ENCODE measurements at regions not wholly inside any gene's neighbourhood (a gene's known extent, or its start where the extent isn't known, plus 50 kb on each side); places are given as distances from the start of the nearest gene placed in this dataset.
"Not testable (repeated sequence)": the region's sequence is repeated elsewhere in the genome, so short reads cannot be mapped to it uniquely, and the experiment has no call there.

GRCh38 chr3:132135628-132136333 lies 101.0 kb upstream of the CPNE4 start:
- Histone ChIP-seq H3K27ac (no peak overlapping the region), H3K9me3 (no peaks in the 10 kb centered on the region), H3K4me3 (no peak overlapping the region), H3K36me3 (no peaks in the 10 kb centered on the region), H3K27me3 (no peaks in the 10 kb centered on the region), H3K4me1 (no peaks in the 10 kb centered on the region)
- intact Hi-C loops (cut with DNase I): no loop called here
- no peak for DNase-seq (ENCODE audit: extremely low spot score in 2 of 2)
- TF ChIP-seq POLR2AphosphoS5 (IDR thresholded peaks at IDR 0.05; ENCODE audit: insufficient read depth in 1 of 2, low read depth in 1 of 2) (no peak), POLR2A (IDR thresholded peaks at IDR 0.05) (no peak), CTCF (IDR thresholded peaks at IDR 0.05) (no peak)

GRCh38 chr3:132136334-132136716 lies 101.5 kb upstream of the CPNE4 start:
- intact Hi-C loops (cut with DNase I): no loop called here

GRCh38 chr3:132136902-132137301 lies 102.1 kb upstream of the CPNE4 start:
- H3K4me3 ChIP-seq; H3K4me1 ChIP-seq; DNase-seq (ENCODE audit: extremely low spot score in 2 of 2); H3K27ac ChIP-seq; H3K36me3 ChIP-seq; H3K27me3 ChIP-seq; intact Hi-C loops (cut with DNase I); H3K9me3 ChIP-seq: not testable (repeated sequence)

More at GRCh38 chr3:132136334-132136716, 101.5 kb upstream of the CPNE4 start:
- H3K36me3 ChIP-seq: no peaks in the 10 kb centered on the region
- H3K27me3 ChIP-seq: no peaks in the 10 kb centered on the region
- H3K4me1 ChIP-seq: no peaks in the 10 kb centered on the region
- TF ChIP-seq POLR2AphosphoS5 (IDR thresholded peaks at IDR 0.05; ENCODE audit: insufficient read depth in 1 of 2, low read depth in 1 of 2): no peak
- TF ChIP-seq POLR2A (IDR thresholded peaks at IDR 0.05): no peak
- no peak for TF ChIP-seq CTCF (IDR thresholded peaks at IDR 0.05)
- H3K4me3 ChIP-seq: no peak overlapping the region
- no peaks in the 10 kb centered on the region for H3K9me3 ChIP-seq
- no peak for DNase-seq (ENCODE audit: extremely low spot score in 2 of 2)
- H3K27ac ChIP-seq: no peak overlapping the region

- Histone ChIP-seq H3K27ac (no peak overlapping the region), H3K4me3 (no peak overlapping the region), H3K4me1 (no peaks in the 10 kb centered on the region), H3K27me3 (no peaks in the 10 kb centered on the region), H3K9me3 (no peaks in the 10 kb centered on the region), H3K36me3 (no peaks in the 10 kb centered on the region)
- intact Hi-C loops (cut with DNase I): no loop called here
- DNase-seq (ENCODE audit: extremely low spot score in 2 of 2): no peak
- no peak for TF ChIP-seq POLR2AphosphoS5 (IDR thresholded peaks at IDR 0.05; ENCODE audit: insufficient read depth in 1 of 2, low read depth in 1 of 2)
- no peak for TF ChIP-seq POLR2A (IDR thresholded peaks at IDR 0.05)
- TF ChIP-seq CTCF (IDR thresholded peaks at IDR 0.05): no peak
Observed at GRCh38 chr3:132145833-132146232, 111.0 kb upstream of the CPNE4 start.

- H3K27ac ChIP-seq: no peak overlapping the region
- no peak for DNase-seq (ENCODE audit: extremely low spot score in 2 of 2)
- H3K27me3 ChIP-seq: no peaks in the 10 kb centered on the region
- intact Hi-C loops (cut with DNase I): no loop called here
- TF ChIP-seq POLR2A (IDR thresholded peaks at IDR 0.05): no peak
- no peak for TF ChIP-seq CTCF (IDR thresholded peaks at IDR 0.05)
- no peak for TF ChIP-seq POLR2AphosphoS5 (IDR thresholded peaks at IDR 0.05; ENCODE audit: insufficient read depth in 1 of 2, low read depth in 1 of 2)
- no peaks in the 10 kb centered on the region for H3K36me3 ChIP-seq
- no peaks in the 10 kb centered on the region for H3K4me1 ChIP-seq
- H3K4me3 ChIP-seq: no peak overlapping the region
- H3K9me3 ChIP-seq: no peaks in the 10 kb centered on the region
Observed at GRCh38 chr3:132154619-132155018, 119.8 kb upstream of the CPNE4 start.
